HG03442 (cell line): ENCODE measurements at regions not wholly inside any gene's neighbourhood (a gene's known extent, or its start where the extent isn't known, plus 50 kb on each side); places are given as distances from the start of the nearest gene placed in this dataset.
"Not testable (repeated sequence)": the region's sequence is repeated elsewhere in the genome, so short reads cannot be mapped to it uniquely, and the experiment has no call there.

Experiments
- ATAC-seq: cut with Tn5 transposase; IDR thresholded peaks from one replicate; pipeline ENCODE4 v1.9.1; 2021; ENCODE audit warnings: mild to moderate bottlenecking, moderate library complexity; ENCODE audit not compliant: unreplicated experiment

GRCh38 chr22:49698616-49699015 lies 129.1 kb downstream of the BRD1 start:
- ATAC-seq = not testable (repeated sequence)

- no peak for ATAC-seq
Observed at GRCh38 chr22:49697047-49697446, 130.6 kb downstream of the BRD1 start.

GRCh38 chr22:49694462-49695260 lies 133.0 kb downstream of the BRD1 start:
- ATAC-seq = no peak

DNA sequence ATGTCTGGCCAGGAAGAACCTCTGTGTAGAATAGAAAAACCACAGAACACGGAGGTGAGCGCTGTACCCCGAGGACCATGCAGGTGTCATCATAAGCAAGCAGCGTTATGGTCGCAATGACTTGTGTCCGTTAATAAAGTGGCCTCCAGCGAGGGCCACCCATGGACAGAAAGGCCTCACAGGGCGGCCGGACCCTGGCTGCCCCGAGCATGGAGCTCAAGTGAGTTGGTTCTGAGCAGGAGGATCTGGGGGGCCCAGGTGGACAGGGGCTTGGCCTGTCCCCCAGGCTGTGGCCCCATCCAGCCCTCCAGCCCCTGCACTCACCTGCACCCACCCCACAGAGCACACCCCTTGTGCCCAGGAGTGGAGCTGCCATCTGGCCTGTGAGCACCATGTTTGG lies 133.8 kb downstream of the BRD1 start:
- no peak for ATAC-seq

GRCh38 chr22:49693416-49693815 lies 134.3 kb downstream of the BRD1 start:
- no peak for ATAC-seq

GRCh38 chr22:49692499-49693225 lies 135.0 kb downstream of the BRD1 start:
- ATAC-seq = no peak

- no peak for ATAC-seq
Observed at GRCh38 chr22:49691256-49691655, 136.4 kb downstream of the BRD1 start.

GRCh38 chr22:49690454-49690853 lies 137.2 kb downstream of the BRD1 start:
- no peak for ATAC-seq

DNA sequence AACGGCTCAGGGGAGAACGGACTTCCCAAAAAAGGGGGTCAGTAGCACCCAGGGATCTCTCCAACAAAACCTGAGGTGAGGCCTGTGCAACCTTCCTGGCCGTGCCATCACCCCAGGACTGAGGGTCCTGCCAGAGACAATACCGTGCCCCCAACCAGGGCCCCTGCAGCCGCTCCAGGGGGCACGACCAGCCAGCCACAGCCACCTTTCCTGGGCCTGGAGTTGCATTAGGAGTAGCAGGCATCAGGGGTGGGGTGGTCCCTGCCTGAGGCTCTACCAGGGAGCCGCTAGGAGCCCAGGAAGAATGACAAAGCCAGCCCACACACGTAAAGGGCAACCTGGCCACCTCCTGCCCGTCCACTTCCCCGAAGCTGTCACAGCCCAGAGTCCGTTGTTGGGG lies 137.8 kb downstream of the BRD1 start:
- ATAC-seq = no peak

DNA sequence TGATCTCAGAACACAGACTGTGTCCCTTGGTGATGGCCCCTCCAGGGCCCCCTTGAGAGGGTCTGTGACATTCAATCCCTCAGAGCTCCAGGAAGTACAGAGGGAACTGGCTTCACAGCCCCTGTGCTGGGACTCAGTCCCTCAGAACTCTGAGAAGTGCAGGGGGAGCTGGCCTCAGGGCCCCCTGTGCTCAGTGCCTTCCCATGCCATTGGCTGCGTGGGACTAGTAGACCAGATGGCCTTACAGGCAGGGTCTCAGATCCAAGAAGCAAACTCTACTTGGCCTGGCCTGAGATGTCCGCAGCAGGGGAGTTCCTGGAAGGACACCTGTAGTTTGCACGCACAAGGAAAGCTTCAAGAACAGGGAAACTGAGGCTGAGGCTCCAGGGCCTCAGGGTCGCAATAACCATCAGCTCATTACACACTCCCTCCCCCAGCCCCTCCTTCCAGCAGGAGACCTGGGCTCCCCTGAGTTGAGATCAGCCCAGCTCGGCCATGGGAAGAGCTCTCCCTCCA lies 138.4 kb downstream of the BRD1 start:
- no peak for ATAC-seq

GRCh38 chr22:49688516-49689254 lies 139.0 kb downstream of the BRD1 start:
- ATAC-seq = no peak

GRCh38 chr22:49687786-49688515 lies 139.7 kb downstream of the BRD1 start:
- no peak for ATAC-seq

DNA sequence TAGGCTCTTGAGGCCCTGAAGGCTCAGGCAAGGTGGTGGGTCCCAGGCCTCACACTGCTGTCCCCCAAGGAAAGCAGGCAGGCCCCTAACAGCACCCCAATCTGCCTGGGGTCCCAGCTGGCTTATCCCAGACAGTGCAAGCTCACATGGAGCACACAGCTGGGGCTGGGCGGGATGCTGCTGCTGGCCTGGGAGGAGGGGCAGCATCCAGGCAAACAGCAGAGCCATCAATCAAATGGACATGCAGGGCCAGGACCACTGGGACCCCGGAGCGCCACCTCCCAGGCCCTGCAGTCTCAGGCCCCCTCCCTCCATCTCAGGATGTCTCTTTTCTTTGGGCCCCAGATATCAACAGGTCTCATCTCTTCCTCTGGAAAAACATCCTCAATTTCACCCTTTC lies 140.3 kb downstream of the BRD1 start:
- ATAC-seq = no peak

- no peak for ATAC-seq
Observed at GRCh38 chr22:49686495-49687219, 141.0 kb downstream of the BRD1 start.

DNA sequence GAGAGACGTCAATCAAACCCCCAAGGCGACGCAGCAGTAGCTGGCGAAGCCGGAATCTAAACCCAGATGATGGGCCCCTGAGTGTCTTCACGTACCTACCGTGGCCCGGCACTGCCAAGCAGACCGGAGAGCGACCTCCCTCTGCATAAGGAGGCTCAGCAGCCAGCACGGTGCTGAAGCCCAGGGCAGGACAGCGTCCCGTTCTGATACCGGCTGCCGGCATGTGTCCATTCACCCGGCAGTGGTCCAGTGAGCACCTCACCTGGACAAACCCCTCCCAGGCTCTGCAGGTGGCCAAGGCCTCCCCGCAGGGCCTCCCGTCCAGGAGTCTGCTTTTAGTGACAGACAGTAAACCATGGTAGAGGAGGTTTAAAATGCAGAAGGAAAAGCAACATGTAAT lies 142.0 kb downstream of the BRD1 start:
- ATAC-seq = no peak

GRCh38 chr22:49685116-49685515 lies 142.6 kb downstream of the BRD1 start:
- ATAC-seq = no peak

GRCh38 chr22:49683032-49683431 lies 144.6 kb downstream of the BRD1 start:
- no peak for ATAC-seq

GRCh38 chr22:49680819-49681218 lies 146.9 kb downstream of the BRD1 start:
- not testable (repeated sequence) for ATAC-seq

DNA sequence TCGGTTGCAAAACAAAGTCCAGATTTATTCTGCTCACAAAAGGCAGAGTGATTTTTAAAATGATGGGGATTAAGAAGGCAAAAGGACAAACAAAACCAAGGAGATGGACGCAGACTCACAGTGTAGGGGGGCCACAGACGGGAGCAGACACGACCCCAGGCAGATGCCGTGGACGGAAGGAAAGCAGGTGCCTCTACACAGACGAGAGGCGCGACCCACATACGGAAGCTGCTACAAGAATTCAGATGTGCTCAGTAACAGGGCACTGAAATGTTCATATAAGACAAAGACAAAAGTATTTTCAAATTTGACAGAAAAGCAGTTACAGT lies 148.9 kb downstream of the BRD1 start:
- no peak for ATAC-seq

DNA sequence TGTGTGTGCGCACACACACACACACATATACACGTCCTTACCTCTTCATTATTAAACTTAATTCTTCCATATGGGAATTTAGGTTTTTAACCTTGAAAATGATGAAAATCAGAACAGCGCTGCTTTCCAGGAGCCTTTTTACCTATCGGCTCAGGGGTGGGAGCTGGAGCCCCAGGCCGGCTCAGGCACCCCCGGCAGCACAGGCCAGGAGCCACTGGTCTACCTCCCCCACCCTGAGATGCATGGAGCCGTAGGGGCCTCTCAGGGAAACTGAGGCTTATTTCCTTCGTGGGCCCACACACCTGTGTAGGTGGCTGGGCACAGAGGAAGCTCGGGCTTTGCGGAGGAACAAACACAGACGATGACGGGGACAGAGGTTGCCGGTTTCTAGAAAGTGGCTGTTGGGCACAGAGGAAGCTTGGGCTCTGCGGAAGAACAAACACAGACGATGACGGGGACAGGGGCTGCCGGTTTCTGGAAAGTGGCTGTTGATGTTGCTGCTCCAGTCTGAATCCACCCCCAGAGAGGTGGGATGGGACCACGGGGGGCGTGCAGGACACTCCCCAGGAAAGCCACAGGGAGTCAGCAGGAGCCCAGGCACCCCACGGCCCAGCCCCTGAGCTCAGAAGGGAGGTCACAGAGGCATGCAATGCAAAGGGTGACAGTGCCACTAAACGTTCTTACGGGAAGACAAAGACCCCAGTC lies 149.4 kb downstream of the BRD1 start:
- no peak for ATAC-seq
